HEK293T (cell line): ENCODE measurements at regions not wholly inside any gene's neighbourhood (a gene's known extent, or its start where the extent isn't known, plus 50 kb on each side); places are given as distances from the start of the nearest gene placed in this dataset.

Experiments used
- CTCF ChIA-PET: fragments of 350-600 bp; formaldehyde crosslinking; extraction: SDS; loops from one replicate; lab custom pipeline; 2021; ENCODE audit warnings: antibody characterized with exemption, inconsistent platforms; lab: Yijun Ruan, JAX
- POLR2A ChIA-PET: fragments of 350-600 bp; formaldehyde crosslinking; extraction: SDS; loops from one replicate; lab custom pipeline; 2020; ENCODE audit warnings: antibody characterized with exemption, inconsistent platforms; lab: Yijun Ruan, JAX
- DNase-seq: peaks from one replicate; pipeline ENCODE4 v3.0.0; 2012; ENCODE audit warnings: mixed read lengths; ENCODE audit errors: extremely low spot score
- ARNT ChIP-seq: fragments of 450-650 bp; IDR thresholded peaks from 2 replicates; pipeline ENCODE4 v1.6.1; 2017; ENCODE audit warnings: mild to moderate bottlenecking
- BHLHE40 ChIP-seq: fragments of 450-650 bp; IDR thresholded peaks from 2 replicates; pipeline ENCODE4 v1.6.1; 2016; ENCODE audit warnings: mild to moderate bottlenecking, moderate library complexity, borderline replicate concordance
- CTBP1 ChIP-seq: fragments of 450-650 bp; IDR thresholded peaks from 2 replicates; pipeline ENCODE4 v1.6.1; 2016; ENCODE audit warnings: borderline replicate concordance
- ELF4 ChIP-seq: fragments of 450-650 bp; IDR thresholded peaks from 2 replicates; pipeline ENCODE4 v1.6.1; 2017; ENCODE audit warnings: antibody characterized with exemption
- FOXA1 ChIP-seq: fragments of 450-650 bp; IDR thresholded peaks from 2 replicates; pipeline ENCODE4 v1.6.1; 2016; ENCODE audit warnings: mild to moderate bottlenecking
- FOXK2 ChIP-seq: fragments of 450-650 bp; IDR thresholded peaks from 2 replicates; pipeline ENCODE4 v1.6.1; 2016; ENCODE audit warnings: mild to moderate bottlenecking
- FOXM1 ChIP-seq: fragments of 450-650 bp; IDR thresholded peaks from 2 replicates; pipeline ENCODE4 v1.6.1; 2017; ENCODE audit warnings: mild to moderate bottlenecking, borderline replicate concordance
- HDGF ChIP-seq: fragments of 450-650 bp; IDR thresholded peaks from 2 replicates; pipeline ENCODE4 v1.6.1; 2017; ENCODE audit warnings: antibody characterized with exemption, borderline replicate concordance
- L3MBTL2 ChIP-seq: fragments of 450-650 bp; conservative IDR thresholded peaks from 2 replicates; pipeline ENCODE4 v1.6.1; 2016; ENCODE audit warnings: mild to moderate bottlenecking
- LEF1 ChIP-seq: fragments of 450-650 bp; IDR thresholded peaks from 2 replicates; pipeline ENCODE4 v1.6.1; 2017; ENCODE audit warnings: mild to moderate bottlenecking, borderline replicate concordance
- NFRKB ChIP-seq: fragments of 450-650 bp; IDR thresholded peaks from 2 replicates; pipeline ENCODE4 v1.6.1; 2016; ENCODE audit warnings: mild to moderate bottlenecking, moderate library complexity
- SP1 ChIP-seq: fragments of 450-650 bp; IDR thresholded peaks from 2 replicates; pipeline ENCODE4 v1.6.1; 2017
- SUZ12 ChIP-seq: fragments of 450-650 bp; IDR thresholded peaks from 2 replicates; pipeline ENCODE4 v1.6.1; 2016; ENCODE audit warnings: mild to moderate bottlenecking
- TARDBP ChIP-seq: fragments of 450-650 bp; IDR thresholded peaks from 2 replicates; pipeline ENCODE4 v1.6.1; 2016
- ZNF384 ChIP-seq: fragments of 450-650 bp; IDR thresholded peaks from 2 replicates; pipeline ENCODE4 v1.6.1; 2016
- TF ChIP-seq, protein P1 (sequence below): fragments of 450-650 bp; IDR thresholded peaks from 2 replicates; pipeline ENCODE4 v1.6.1; 2016

DNA sequence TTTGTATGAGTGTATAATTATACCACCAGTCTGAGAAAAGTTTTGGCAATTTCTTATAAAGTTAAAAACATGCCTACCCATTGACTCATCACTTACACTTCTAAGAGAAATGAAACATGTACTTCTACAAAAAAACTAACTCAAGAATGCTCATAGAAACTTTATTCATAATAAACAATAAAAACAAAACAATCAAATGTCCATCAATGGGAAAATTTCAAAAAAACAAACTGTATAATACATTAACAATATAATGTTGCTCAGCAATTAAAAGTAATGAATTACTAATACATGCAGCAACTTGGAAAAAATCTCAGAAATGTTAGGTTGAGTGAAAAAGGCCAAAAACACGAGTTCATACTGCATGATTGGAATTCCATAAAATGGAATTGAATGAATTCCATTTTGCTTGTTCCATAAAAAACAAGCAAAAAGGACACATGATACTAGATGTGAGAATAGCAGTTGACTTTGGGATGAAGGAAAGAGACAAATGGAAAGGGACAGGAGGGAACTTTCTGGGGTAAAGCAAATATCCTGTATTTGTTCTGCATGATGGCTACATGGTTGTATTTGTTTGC, 726.6 kb downstream of the RFPL4B start:
- TF ChIP-seq, protein P1, sequence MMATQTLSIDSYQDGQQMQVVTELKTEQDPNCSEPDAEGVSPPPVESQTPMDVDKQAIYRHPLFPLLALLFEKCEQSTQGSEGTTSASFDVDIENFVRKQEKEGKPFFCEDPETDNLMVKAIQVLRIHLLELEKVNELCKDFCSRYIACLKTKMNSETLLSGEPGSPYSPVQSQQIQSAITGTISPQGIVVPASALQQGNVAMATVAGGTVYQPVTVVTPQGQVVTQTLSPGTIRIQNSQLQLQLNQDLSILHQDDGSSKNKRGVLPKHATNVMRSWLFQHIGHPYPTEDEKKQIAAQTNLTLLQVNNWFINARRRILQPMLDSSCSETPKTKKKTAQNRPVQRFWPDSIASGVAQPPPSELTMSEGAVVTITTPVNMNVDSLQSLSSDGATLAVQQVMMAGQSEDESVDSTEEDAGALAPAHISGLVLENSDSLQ = no peak
- no peak for TF ChIP-seq ARNT
- TF ChIP-seq NFRKB = no peak
- no peak for TF ChIP-seq BHLHE40
- no peak for TF ChIP-seq ZNF384
- no peak for TF ChIP-seq SP1
- no peak for TF ChIP-seq SUZ12
- TF ChIP-seq L3MBTL2 = no peak
- no peak for TF ChIP-seq CTBP1
- TF ChIP-seq FOXM1 = no peak
- TF ChIP-seq FOXA1 = no peak
- no peak for TF ChIP-seq HDGF
- TF ChIP-seq ELF4 = no peak
- no peak for TF ChIP-seq TARDBP
- no peak for TF ChIP-seq FOXK2
- TF ChIP-seq LEF1 = no peak
- ChIA-PET POLR2A (no interaction called here), CTCF (no interaction called here)
- no peak for DNase-seq

DNA sequence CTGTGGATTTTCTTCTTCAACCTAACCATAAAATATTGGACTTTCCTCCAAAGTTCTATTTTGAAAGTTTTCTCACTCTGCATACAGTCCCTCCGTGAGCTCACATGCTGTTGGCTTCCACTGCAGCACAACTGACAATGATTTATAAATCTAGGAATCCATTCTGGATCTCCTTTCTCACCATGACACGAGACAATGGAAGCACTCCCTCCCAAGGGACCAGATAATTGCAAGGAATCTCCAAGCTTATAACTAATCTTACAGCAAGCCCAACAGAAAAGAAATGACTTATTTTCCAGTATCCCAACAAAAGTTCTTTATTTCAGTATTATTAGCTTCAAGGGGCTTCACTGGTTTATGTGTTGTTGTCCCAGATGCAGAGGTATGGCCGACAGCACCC, 729.0 kb downstream of the RFPL4B start:
- ChIA-PET POLR2A (no interaction called here), CTCF (no interaction called here)
- no peak for TF ChIP-seq LEF1
- TF ChIP-seq, protein P1 = no peak
- TF ChIP-seq FOXA1 = no peak
- no peak for TF ChIP-seq TARDBP
- TF ChIP-seq ZNF384 = no peak
- TF ChIP-seq FOXK2 = no peak
- no peak for TF ChIP-seq NFRKB
- no peak for TF ChIP-seq FOXM1
- TF ChIP-seq ARNT = no peak
- no peak for TF ChIP-seq CTBP1
- no peak for TF ChIP-seq ELF4
- no peak for TF ChIP-seq SP1
- TF ChIP-seq HDGF = no peak
- no peak for TF ChIP-seq L3MBTL2
- TF ChIP-seq SUZ12 = no peak
- TF ChIP-seq BHLHE40 = no peak

DNA sequence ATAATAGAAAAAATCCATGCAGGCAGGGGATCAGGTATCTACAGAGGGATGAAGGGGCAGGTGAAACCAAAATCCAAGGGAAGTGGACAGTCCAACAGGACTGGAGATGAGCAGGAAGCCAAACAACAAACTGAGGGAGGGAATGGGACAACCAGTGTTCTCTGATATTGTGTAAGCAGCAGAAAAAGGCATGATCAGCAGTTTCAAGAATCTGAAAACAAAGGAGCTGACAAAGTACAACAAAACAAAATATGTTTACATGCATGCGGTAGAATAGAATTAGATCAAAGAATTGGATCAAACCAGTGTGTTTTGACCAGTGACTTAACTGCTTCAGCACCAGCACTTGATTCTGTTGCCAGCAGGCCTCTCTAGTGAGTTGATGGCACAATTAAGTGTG, 729.7 kb downstream of the RFPL4B start:
- TF ChIP-seq FOXK2 (no peak), NFRKB (no peak)

More for the DNA sequence above, 729.0 kb downstream of the RFPL4B start:
- DNase-seq = no peak

DNA sequence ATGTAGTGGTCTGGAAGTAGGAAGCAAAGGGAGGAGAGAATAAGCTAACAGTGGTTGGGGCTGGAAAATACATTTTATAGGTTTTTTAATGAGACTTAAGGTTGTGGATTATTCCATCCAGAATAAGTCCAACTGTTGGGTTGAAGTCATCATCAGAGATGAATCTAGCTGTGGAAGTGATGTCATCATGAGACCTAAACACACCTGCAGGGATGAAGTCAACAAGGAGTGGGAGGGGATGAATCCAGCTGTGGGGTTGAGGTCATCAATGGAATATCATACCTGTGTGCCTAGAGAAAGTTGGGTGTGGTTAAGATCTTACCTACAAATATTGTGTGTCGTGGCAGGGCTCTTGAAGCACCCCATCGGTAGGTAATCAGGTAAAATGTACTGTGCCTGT, 730.7 kb downstream of the RFPL4B start:
- ChIA-PET POLR2A (no interaction called here), CTCF (no interaction called here)
- no peak for TF ChIP-seq ZNF384
- no peak for TF ChIP-seq ARNT
- TF ChIP-seq FOXM1 = no peak
- TF ChIP-seq, protein P1 = no peak
- no peak for TF ChIP-seq FOXA1
- no peak for TF ChIP-seq SP1
- TF ChIP-seq SUZ12 = no peak
- no peak for TF ChIP-seq ELF4
- no peak for TF ChIP-seq BHLHE40
- TF ChIP-seq FOXK2 = no peak
- no peak for DNase-seq

More for the DNA sequence above, 729.7 kb downstream of the RFPL4B start:
- CTCF ChIA-PET = no interaction called here
- POLR2A ChIA-PET = no interaction called here
- no peak for DNase-seq

DNA sequence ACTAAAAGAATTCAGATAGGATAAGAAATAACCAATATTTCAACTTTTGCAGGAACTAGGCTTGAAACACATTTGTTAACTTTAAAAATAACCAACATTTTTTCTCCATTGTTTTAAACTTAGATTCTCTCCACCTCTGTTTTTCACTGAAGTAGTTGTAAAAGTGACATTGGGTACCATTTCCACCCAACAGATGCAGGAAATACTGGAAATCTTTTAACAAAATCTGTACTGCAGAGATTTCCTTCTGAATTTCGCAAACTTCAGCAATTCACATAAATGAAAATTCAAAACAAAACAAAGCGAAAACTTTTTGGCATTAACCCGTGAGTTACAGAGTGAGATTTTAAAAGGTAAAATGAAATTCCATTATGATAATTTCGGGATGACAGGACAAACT, 731.7 kb downstream of the RFPL4B start:
- ChIA-PET POLR2A (no interaction called here), CTCF (no interaction called here)
- no peak for DNase-seq
- TF ChIP-seq ELF4 = no peak
- no peak for TF ChIP-seq HDGF
- no peak for TF ChIP-seq CTBP1
- TF ChIP-seq FOXA1 = no peak
- TF ChIP-seq ARNT = no peak
- no peak for TF ChIP-seq TARDBP
- no peak for TF ChIP-seq FOXK2

DNA sequence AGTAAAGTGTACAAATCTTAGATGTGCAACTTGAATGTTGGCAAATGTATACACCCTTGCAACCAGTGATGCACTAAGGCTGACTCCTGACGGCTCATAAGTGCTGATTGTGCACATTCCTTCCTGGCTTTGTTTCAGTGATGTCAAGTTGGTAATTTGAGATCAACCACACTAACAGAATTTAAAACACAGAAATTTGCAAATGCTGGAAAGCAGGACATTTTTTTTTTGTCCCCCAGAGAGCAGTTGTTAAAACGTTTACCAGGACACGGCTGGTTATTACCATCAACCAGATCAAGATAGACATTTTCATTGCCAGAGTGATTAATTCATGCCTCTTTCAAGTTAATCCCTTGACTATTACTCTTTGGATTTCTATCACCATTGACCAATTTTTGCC, 735.6 kb downstream of the RFPL4B start:
- CTCF ChIA-PET = no interaction called here
- POLR2A ChIA-PET = no interaction called here
- peak; percentile 38 for DNase-seq
- TF ChIP-seq, protein P1 = peak; percentile 76
- TF ChIP-seq ARNT = no peak
- no peak for TF ChIP-seq LEF1

DNA sequence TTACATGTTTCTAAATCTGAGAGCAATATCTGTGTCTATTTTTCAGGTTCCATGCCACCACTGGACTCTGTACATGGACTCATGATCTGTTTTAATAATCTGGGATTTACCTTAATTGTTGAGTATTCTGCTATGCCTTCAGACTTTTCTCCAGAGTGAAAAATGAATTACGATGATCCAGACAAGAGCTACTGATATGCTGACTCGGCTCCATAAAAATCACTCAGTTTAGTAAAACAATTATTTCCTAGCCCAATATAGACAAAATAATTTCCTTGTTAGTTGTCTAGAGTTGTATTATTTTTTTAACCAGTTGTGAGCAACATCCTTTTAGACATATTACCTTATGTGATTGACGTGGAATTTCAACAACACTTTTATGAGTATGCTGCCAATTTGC, 736.8 kb downstream of the RFPL4B start:
- ChIA-PET POLR2A (no interaction called here), CTCF (no interaction called here)
- TF ChIP-seq TARDBP (no peak), ELF4 (no peak), NFRKB (no peak)
- DNase-seq = no peak
